Smooth muscle cell (in vitro differentiated cells): ENCODE measurements at regions not wholly inside any gene's neighbourhood (a gene's known extent, or its start where the extent isn't known, plus 50 kb on each side); places are given as distances from the start of the nearest gene placed in this dataset.

ENCODE experiments used
- DNase-seq: peaks from one replicate; lab custom pipeline; 2025; ENCODE audit not compliant: unreplicated experiment; lab: John Stamatoyannopoulos, UW
- H2AFZ ChIP-seq: fragments of 200-600 bp; sonication (generic); 2 replicates; pipeline ENCODE4 v1.6.0; 2016; ENCODE audit warnings: antibody characterized with exemption, low read depth, mild to moderate bottlenecking
- H3F3A ChIP-seq: fragments of 200-600 bp; sonication (generic); 2 replicates; pipeline ENCODE4 v1.6.0; 2017; ENCODE audit warnings: antibody characterized with exemption, low read depth
- H3K27ac ChIP-seq: fragments of 200-600 bp; sonication (generic); 2 replicates; pipeline ENCODE4 v1.5.1; 2016; ENCODE audit warnings: low read depth, mild to moderate bottlenecking
- H3K27me3 ChIP-seq: fragments of 200-600 bp; sonication (generic); 2 replicates; pipeline ENCODE4 v1.6.1; 2016; ENCODE audit warnings: low read depth, mild to moderate bottlenecking
- H3K36me3 ChIP-seq: fragments of 200-600 bp; sonication (generic); 2 replicates; pipeline ENCODE4 v1.5.1; 2016; ENCODE audit warnings: low read depth
- H3K4me1 ChIP-seq: fragments of 200-600 bp; sonication (generic); 2 replicates; pipeline ENCODE4 v1.5.1; 2016; ENCODE audit warnings: low read depth
- H3K4me2 ChIP-seq: fragments of 200-600 bp; sonication (generic); 2 replicates; pipeline ENCODE4 v1.6.0; 2016; ENCODE audit warnings: mild to moderate bottlenecking
- H3K4me3 ChIP-seq: fragments of 200-600 bp; sonication (generic); 2 replicates; pipeline ENCODE4 v1.5.1; 2016; ENCODE audit warnings: mild to moderate bottlenecking
- H3K79me2 ChIP-seq: fragments of 200-600 bp; sonication (generic); 2 replicates; pipeline ENCODE4 v1.6.0; 2016; ENCODE audit warnings: low read depth, mild to moderate bottlenecking
- H3K9ac ChIP-seq: fragments of 200-600 bp; sonication (generic); 2 replicates; pipeline ENCODE4 v1.6.0; 2016; ENCODE audit warnings: low read depth
- H3K9me3 ChIP-seq: fragments of 200-600 bp; sonication (generic); replicated peaks from 2 replicates; pipeline ENCODE4 v1.5.1; 2016; ENCODE audit warnings: low read depth
- H4K20me1 ChIP-seq: fragments of 200-600 bp; sonication (generic); 2 replicates; pipeline ENCODE4 v1.6.0; 2016; ENCODE audit warnings: low read depth
- CTCF ChIP-seq: fragments of 200-600 bp; sonication (generic); IDR thresholded peaks from 2 replicates; pipeline ENCODE4 v1.5.1; 2017; ENCODE audit warnings: borderline replicate concordance, mild to moderate bottlenecking, antibody characterized with exemption; ENCODE audit not compliant: insufficient read depth, poor library complexity, severe bottlenecking
- WGBS: methylation state at CpG from one replicate; pipeline ENCODE4 v1.1.7; 2016; ENCODE audit warnings: low lambda C conversion rate; 5-methylcytosine and 5-hydroxymethylcytosine counted together

GRCh38 chr19:28972058-28972852, 240.7 kb downstream of the UQCRFS1 start:
- no peaks in the 10 kb centered on the region for H3K9me3 ChIP-seq
- peaks cover 1% of the 10 kb centered on the region for H3K4me1 ChIP-seq
- no peak for DNase-seq
- H3K27me3 ChIP-seq: no peaks in the 10 kb centered on the region
- no peaks in the 10 kb centered on the region for H3K79me2 ChIP-seq
- H3F3A ChIP-seq: no peaks in the 10 kb centered on the region
- WGBS: 90% methylated on average over 4 of the region's 4 CpGs
- no peak overlapping the region for H3K4me3 ChIP-seq
- no peaks in the 10 kb centered on the region for H3K36me3 ChIP-seq
- H3K4me2 ChIP-seq: no peak overlapping the region
- no peak overlapping the region for H3K27ac ChIP-seq
- no peak for TF ChIP-seq CTCF
- H4K20me1 ChIP-seq: no peaks in the 10 kb centered on the region
- H2AFZ ChIP-seq: no peak overlapping the region
- no peak overlapping the region for H3K9ac ChIP-seq

GRCh38 chr19:28971513-28971912, 241.4 kb downstream of the UQCRFS1 start:
- TF ChIP-seq CTCF: no peak
- Histone ChIP-seq H3K79me2 (no peaks in the 10 kb centered on the region), H3F3A (no peaks in the 10 kb centered on the region), H3K4me1 (peaks cover 3% of the 10 kb centered on the region), H3K9me3 (no peaks in the 10 kb centered on the region), H3K4me3 (no peak overlapping the region), H3K9ac (no peak overlapping the region), H4K20me1 (no peaks in the 10 kb centered on the region), H3K27me3 (no peaks in the 10 kb centered on the region), H2AFZ (no peak overlapping the region), H3K4me2 (no peak overlapping the region), H3K27ac (no peak overlapping the region), H3K36me3 (no peaks in the 10 kb centered on the region)
- DNase-seq: no peak
- 94% methylated on average over 2 of the region's 2 CpGs for WGBS

- no peak overlapping the region for H2AFZ ChIP-seq
- no peak overlapping the region for H3K27ac ChIP-seq
- TF ChIP-seq CTCF: no peak
- no peaks in the 10 kb centered on the region for H4K20me1 ChIP-seq
- no peak overlapping the region for H3K9ac ChIP-seq
- H3K36me3 ChIP-seq: no peaks in the 10 kb centered on the region
- no peaks in the 10 kb centered on the region for H3K9me3 ChIP-seq
- H3F3A ChIP-seq: no peaks in the 10 kb centered on the region
- H3K4me2 ChIP-seq: no peak overlapping the region
- H3K79me2 ChIP-seq: no peaks in the 10 kb centered on the region
- peaks cover 3% of the 10 kb centered on the region for H3K4me1 ChIP-seq
- no peaks in the 10 kb centered on the region for H3K27me3 ChIP-seq
- H3K4me3 ChIP-seq: no peak overlapping the region
- WGBS: 80% methylated on average over 6 of the region's 6 CpGs
- DNase-seq: no peak
Observed at GRCh38 chr19:28971049-28971448, 241.9 kb downstream of the UQCRFS1 start.

- H2AFZ ChIP-seq: no peak overlapping the region
- no peaks in the 10 kb centered on the region for H3K36me3 ChIP-seq
- H3K27me3 ChIP-seq: no peaks in the 10 kb centered on the region
- H3K9ac ChIP-seq: no peak overlapping the region
- H4K20me1 ChIP-seq: no peaks in the 10 kb centered on the region
- TF ChIP-seq CTCF: no peak
- H3K9me3 ChIP-seq: no peaks in the 10 kb centered on the region
- no peaks in the 10 kb centered on the region for H3K79me2 ChIP-seq
- no peaks in the 10 kb centered on the region for H3F3A ChIP-seq
- H3K4me1 ChIP-seq: peaks cover 3% of the 10 kb centered on the region
- DNase-seq: no peak
- WGBS: 98% methylated on average over 2 of the region's 2 CpGs
- H3K27ac ChIP-seq: no peak overlapping the region
- H3K4me2 ChIP-seq: no peak overlapping the region
- no peak overlapping the region for H3K4me3 ChIP-seq
Observed at GRCh38 chr19:28968721-28969120, 244.2 kb downstream of the UQCRFS1 start.
